Bronchial epithelial cell (primary cell): ENCODE measurements at regions not wholly inside any gene's neighbourhood (a gene's known extent, or its start where the extent isn't known, plus 50 kb on each side); places are given as distances from the start of the nearest gene placed in this dataset.

Source experiments
- DNase-seq: peaks from one replicate; pipeline ENCODE4 v3.0.0-alpha.2; 2010; ENCODE audit warnings: low read depth
- FAIRE-seq: peaks from 2 replicates; lab custom pipeline; 2011; peaks lifted over from hg19 to GRCh38; lab: Jason Lieb, UNC
- H3K27me3 ChIP-seq: 2 replicates; pipeline ENCODE4 v1.5.1; 2011; ENCODE audit warnings: low read length; ENCODE audit not compliant: control insufficient read depth, insufficient read depth
- H3K36me3 ChIP-seq: 2 replicates; pipeline ENCODE4 v1.5.1; 2011; ENCODE audit warnings: low read length; ENCODE audit not compliant: control insufficient read depth, insufficient read depth
- H3K4me3 ChIP-seq: 2 replicates; pipeline ENCODE4 v1.5.1; 2011; ENCODE audit warnings: mild to moderate bottlenecking, low read depth, low read length, control low read depth
- TF ChIP-seq, protein P1 (sequence below): IDR thresholded peaks from 2 replicates; pipeline ENCODE4 v1.5.1; 2011; ENCODE audit warnings: mild to moderate bottlenecking, moderate library complexity, low read length, control low read depth, inconsistent platforms; ENCODE audit not compliant: insufficient read depth, severe bottlenecking

DNA sequence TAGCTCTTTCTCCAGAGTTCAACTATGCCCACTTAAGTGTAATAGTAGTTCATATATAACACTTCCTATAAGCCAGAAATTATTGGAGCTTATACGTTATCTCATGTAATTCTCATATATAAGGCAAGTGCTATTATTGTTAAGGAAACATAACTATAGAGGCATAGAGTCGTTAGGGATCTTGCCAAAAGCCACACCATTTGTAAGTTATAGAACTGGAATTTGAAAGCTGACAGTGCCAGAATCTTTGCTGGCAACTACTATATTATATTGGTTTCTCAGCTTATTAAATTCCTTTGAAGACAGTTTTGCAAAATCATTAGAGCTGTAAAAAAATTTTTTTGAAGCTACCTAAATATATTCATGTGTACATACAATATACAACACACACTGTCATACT is 51.0 kb upstream of the MBNL2 start:
- Histone ChIP-seq H3K4me3 (no peak overlapping the region), H3K27me3 (no peaks in the 10 kb centered on the region), H3K36me3 (no peaks in the 10 kb centered on the region)
- DNase-seq (no peak), FAIRE-seq (no peak)
- TF ChIP-seq, protein P1, sequence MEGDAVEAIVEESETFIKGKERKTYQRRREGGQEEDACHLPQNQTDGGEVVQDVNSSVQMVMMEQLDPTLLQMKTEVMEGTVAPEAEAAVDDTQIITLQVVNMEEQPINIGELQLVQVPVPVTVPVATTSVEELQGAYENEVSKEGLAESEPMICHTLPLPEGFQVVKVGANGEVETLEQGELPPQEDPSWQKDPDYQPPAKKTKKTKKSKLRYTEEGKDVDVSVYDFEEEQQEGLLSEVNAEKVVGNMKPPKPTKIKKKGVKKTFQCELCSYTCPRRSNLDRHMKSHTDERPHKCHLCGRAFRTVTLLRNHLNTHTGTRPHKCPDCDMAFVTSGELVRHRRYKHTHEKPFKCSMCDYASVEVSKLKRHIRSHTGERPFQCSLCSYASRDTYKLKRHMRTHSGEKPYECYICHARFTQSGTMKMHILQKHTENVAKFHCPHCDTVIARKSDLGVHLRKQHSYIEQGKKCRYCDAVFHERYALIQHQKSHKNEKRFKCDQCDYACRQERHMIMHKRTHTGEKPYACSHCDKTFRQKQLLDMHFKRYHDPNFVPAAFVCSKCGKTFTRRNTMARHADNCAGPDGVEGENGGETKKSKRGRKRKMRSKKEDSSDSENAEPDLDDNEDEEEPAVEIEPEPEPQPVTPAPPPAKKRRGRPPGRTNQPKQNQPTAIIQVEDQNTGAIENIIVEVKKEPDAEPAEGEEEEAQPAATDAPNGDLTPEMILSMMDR: no peak
